ENCODE measurements at regions not wholly inside any gene's neighbourhood (a gene's known extent, or its start where the extent isn't known, plus 50 kb on each side); places are given as distances from the start of the nearest gene placed in this dataset.
A peak's percentile ranks its signal among the peaks of the same experiment; 100 is the strongest.

- H3K4me3 ChIP-seq: no peak overlapping the region
- H3K27ac ChIP-seq: no peak overlapping the region
- TF ChIP-seq EP300 (IDR thresholded peaks at IDR 0.05) (no peak), CTCF (IDR thresholded peaks at IDR 0.05) (no peak), POLR2A (IDR thresholded peaks at IDR 0.05) (no peak)
- no peaks in the 10 kb centered on the region for H3K4me1 ChIP-seq
- WGBS, 2 donors: 75 to 90% methylated on average over 2 of the region's 2 CpGs
- H3K27me3 ChIP-seq: no peaks in the 10 kb centered on the region
- DNase-seq (ENCODE audit: low spot score in 2 of 2): no peak
- no peaks in the 10 kb centered on the region for H3K9me3 ChIP-seq
- no peaks in the 10 kb centered on the region for H3K36me3 ChIP-seq
These were observed 87.4 kb upstream of the MID1 start for GRCh38 chrX:10707773-10708172.

GRCh38 chrX:10709276-10709675, 88.9 kb upstream of the MID1 start:
- Histone ChIP-seq H3K36me3 (no peaks in the 10 kb centered on the region), H3K9me3 (no peaks in the 10 kb centered on the region), H3K4me3 (no peak overlapping the region), H3K27ac (no peak overlapping the region), H3K4me1 (no peaks in the 10 kb centered on the region), H3K27me3 (no peaks in the 10 kb centered on the region)
- 49 to 60% methylated on average over 4 of the region's 4 CpGs for WGBS, 2 donors
- no peak for TF ChIP-seq POLR2A (IDR thresholded peaks at IDR 0.05)
- no peak for TF ChIP-seq EP300 (IDR thresholded peaks at IDR 0.05)
- TF ChIP-seq CTCF (IDR thresholded peaks at IDR 0.05): no peak
- no peak for DNase-seq (ENCODE audit: low spot score in 2 of 2)

- 48 to 60% methylated on average over 5 of the region's 5 CpGs for WGBS, 2 donors
- Histone ChIP-seq H3K27me3 (no peaks in the 10 kb centered on the region), H3K9me3 (no peaks in the 10 kb centered on the region), H3K4me1 (no peaks in the 10 kb centered on the region), H3K27ac (no peak overlapping the region), H3K4me3 (no peak overlapping the region), H3K36me3 (no peaks in the 10 kb centered on the region)
- TF ChIP-seq POLR2A (IDR thresholded peaks at IDR 0.05) (no peak), EP300 (IDR thresholded peaks at IDR 0.05) (no peak), CTCF (IDR thresholded peaks at IDR 0.05) (no peak)
- DNase-seq (ENCODE audit: low spot score in 2 of 2): no peak
These were observed 94.1 kb upstream of the MID1 start for GRCh38 chrX:10714531-10714930.

- no peaks in the 10 kb centered on the region for H3K27me3 ChIP-seq
- peak overlapping the region in 1 of 4 donors; percentile 37 for H3K27ac ChIP-seq
- H3K36me3 ChIP-seq: no peaks in the 10 kb centered on the region
- 14 to 28% methylated on average over 4 of the region's 4 CpGs for WGBS, 2 donors
- no peaks in the 10 kb centered on the region for H3K9me3 ChIP-seq
- peak; percentile 36 to 79 for DNase-seq (ENCODE audit: low spot score in 2 of 2)
- H3K4me1 ChIP-seq: no peaks in the 10 kb centered on the region
- no peak for TF ChIP-seq POLR2A (IDR thresholded peaks at IDR 0.05)
- peak in 1 of 2 donors; percentile 32 for TF ChIP-seq EP300 (IDR thresholded peaks at IDR 0.05)
- TF ChIP-seq CTCF (IDR thresholded peaks at IDR 0.05): peak; percentile 42 to 72 (median 68)
- no peak overlapping the region for H3K4me3 ChIP-seq
These were observed 102.5 kb upstream of the MID1 start for GRCh38 chrX:10722851-10723250.

GRCh38 chrX:10725071-10725470, 104.7 kb upstream of the MID1 start:
- no peak for DNase-seq (ENCODE audit: low spot score in 2 of 2)
- H3K27me3 ChIP-seq: no peaks in the 10 kb centered on the region
- TF ChIP-seq CTCF (IDR thresholded peaks at IDR 0.05) (peak in 1 of 5 experiments; percentile 15), POLR2A (IDR thresholded peaks at IDR 0.05) (no peak)
- no peaks in the 10 kb centered on the region for H3K36me3 ChIP-seq
- no peak overlapping the region for H3K4me3 ChIP-seq
- H3K4me1 ChIP-seq: no peaks in the 10 kb centered on the region
- H3K9me3 ChIP-seq: no peaks in the 10 kb centered on the region
- H3K27ac ChIP-seq: no peak overlapping the region
- 34 to 60% methylated on average over 3 of the region's 3 CpGs for WGBS, 2 donors
